Activated CD4-positive, alpha-beta T cell treated with anti-CD3 and anti-CD28 coated beads, Interleukin-10, Interleukin-2, amounts not matched to agents 100 ng/mL and 50 ng/mL, durations not matched to agents 16 hours and 8 hours (primary cell): ENCODE measurements at regions not wholly inside any gene's neighbourhood (a gene's known extent, or its start where the extent isn't known, plus 50 kb on each side); places are given as distances from the start of the nearest gene placed in this dataset.
"Not testable (repeated sequence)": the region's sequence is repeated elsewhere in the genome, so short reads cannot be mapped to it uniquely, and the experiment has no call there.

ENCODE experiments used
- DNase-seq: peaks from one replicate; pipeline ENCODE4 v3.0.0-alpha.2; 2020

DNA sequence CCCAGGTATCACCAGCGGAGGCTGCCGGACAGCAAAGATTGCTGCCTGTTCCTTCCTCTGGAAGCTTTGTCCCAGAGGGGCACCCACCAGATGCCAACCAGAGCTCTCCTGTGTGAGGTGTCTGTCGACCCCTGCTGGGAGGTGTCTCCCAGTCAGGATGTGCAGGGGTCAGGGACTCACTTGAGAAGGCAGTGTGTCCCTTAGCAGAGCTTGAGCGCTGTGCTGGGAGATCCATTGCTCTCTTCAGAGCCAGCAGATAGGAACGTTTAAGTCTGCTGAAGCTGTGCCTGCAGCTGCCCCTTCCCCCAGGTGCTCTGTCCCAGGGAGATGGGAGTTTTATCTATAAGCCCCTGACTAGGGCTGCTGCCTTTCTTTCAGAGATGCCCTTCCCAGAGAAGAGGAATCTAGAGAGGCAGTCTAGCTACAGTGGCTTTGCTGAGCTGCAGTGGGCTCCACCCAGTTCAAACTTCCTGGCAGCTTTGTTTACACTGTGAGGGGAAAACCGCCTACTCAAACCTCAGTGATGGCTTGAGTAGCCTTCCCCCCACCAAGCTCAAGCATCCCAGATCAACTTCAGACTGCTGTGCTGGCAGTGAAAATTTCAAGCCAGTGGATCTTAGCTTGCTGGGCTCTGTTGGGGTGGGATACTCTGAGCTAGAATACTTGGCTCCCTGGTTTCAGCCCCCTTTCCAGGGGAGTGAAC lies 253.7 kb downstream of the SPATA31A6 start:
- DNase-seq, result not testable (repeated sequence)

DNA sequence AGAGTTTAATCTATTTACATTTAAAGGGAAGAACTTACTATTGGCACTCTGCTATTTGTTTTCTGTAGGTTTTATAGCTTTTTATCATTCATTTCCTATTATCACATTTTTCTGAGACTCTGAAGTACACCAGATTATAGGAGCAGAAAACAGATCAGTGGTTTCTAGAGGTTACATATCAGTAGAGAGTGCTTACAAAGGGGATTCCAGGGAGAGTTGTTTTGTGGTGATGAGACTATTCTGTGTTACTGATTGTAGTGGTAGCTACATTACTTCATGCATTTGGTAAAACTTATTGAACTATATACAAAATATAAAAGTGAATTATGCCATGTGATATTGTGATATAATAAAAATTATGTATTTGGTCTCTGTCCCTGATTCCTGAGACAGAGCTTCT lies 259.2 kb downstream of the SPATA31A6 start:
- DNase-seq, result not testable (repeated sequence)

DNA sequence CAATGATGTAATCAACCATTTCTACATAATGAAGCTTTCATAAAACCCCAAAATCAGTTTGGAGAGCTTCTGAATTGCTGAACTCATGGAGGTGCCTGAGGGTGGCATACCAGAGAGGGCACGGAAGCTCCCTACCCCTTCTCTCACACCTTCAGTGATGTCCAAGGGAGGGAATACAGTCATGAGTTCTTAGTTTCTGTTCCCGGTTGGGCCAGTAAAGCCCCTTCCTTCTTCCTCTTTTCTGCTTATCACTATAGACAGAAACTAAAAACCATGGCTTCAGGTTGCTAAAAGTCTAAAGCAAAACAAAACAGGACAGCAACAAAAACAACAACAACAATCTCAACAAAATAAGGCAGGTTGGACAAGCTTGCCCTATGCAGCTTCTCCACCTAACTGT lies 260.0 kb downstream of the SPATA31A6 start:
- not testable (repeated sequence) for DNase-seq

DNA sequence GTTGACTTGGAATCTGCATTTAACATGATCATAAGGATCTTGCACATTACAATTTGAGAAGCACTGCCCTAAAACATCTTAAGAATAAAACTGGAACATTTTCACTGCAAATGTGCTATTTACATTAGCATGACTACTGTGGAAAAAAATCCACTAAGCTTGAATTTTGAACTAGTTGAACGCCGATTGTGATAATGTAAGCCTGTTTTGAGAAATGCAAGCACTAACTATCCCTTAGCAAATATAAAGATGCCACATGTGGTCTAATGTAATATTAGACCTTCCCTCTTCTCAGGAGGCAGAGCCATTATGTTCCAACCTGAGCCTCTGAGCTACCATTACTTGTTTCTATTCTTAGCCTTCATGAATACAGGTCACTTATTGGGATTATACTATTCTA lies 278.0 kb downstream of the SPATA31A6 start:
- DNase-seq, result not testable (repeated sequence)

DNA sequence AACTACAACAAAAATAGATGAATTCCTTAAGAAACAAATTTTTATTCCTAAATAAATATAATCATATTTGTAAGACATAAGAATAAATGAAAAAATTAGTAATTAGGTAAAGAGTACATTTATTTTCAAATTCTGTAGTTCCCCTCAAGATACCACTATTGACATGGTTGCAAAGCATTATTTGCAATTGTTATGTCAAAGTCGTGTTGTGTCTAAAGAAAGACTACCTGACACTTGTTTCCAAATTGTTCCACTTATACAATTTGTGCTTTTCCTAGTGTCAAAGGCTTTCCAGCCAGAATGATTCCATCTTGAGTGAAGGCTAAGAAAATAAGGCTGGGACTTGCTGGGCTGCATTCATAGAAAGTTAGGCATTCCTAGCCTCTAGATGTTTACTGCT lies 278.4 kb downstream of the SPATA31A6 start:
- not testable (repeated sequence) for DNase-seq

DNA sequence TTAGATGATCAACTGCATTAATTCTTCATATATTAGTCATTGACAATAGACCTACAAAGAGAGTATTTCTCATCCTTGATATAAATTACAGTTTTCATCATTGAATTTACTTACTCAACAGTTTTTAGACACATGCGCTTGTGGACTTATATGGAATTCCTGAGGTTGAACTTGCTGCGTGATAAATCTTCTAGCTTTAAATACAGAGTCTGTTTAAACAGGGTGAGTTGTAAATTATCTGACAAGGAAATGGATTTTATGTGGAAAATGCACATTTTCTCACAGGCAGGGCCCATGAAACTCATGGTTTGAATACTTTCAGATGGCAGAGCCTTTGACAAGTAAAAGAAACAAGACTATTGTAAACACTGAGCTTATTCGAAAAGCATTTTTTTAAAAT lies 280.5 kb downstream of the SPATA31A6 start:
- DNase-seq, result not testable (repeated sequence)

DNA sequence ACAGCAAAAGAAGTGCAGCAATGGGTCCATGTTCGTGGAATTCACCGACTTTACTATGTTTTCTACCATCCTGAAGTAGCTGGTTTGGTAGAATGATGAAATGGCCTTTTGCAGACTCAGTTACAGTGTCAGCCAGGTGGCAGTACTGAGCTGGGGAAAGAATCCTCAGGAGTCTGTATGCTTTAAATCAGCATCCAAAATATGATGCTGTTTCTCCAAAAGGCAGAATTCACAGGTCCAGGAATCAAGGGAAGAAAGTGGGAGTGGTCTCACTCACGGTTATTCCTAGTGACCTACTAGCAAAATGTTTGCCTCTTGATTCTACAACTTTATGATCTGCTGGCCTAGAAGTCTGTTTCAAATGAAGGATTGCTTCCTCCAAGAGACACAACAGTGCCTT lies 287.1 kb downstream of the SPATA31A6 start:
- peak; percentile 23 for DNase-seq

DNA sequence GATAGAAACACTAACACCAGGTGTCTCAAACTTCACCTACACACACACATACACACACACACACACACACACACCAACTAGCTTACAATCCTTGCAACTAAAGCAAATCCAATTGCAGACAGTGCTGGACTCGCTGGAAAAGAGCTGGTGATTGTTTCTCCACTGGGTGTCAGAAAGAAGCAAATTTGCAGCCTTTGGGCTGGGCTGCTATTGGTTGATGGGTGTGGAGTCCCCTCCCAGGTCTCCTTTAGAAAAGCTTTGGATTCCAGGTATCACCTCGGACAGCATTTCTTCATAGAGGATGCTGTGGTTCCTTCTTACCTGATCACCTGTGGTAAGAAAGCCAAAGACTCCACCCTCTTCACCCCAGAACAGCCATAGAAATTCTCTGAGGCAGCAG lies 307.5 kb downstream of the SPATA31A6 start:
- not testable (repeated sequence) for DNase-seq

DNA sequence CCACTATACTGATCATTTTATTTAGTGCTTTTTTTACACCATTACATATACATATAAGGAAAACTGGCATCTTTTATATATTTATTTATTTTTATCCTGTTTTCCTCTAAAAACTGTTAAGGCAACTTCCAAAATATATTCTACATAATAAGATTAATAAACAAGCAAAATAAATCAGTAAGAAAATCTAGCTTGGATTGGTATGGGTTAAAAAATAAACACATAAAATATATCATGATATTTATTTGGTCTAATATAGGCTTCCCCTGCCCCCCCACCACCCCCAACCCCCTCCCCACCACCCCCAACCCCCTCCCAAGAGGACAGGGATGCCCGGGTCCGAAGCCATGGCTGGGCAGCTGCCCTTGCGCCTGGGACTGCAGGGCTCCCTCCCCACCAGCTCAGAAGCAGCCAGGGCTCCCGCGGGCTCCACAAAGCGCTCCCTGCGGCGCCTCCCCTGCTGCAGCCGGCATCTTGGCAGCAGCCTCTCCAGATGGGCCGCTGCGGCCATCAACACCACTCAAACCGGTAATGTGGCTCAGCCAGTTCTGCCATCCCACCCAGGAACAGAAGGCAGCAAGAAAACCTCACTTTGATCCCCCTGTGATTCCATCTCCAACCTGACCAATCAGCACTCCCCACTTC lies 319.3 kb downstream of the SPATA31A6 start:
- DNase-seq, result not testable (repeated sequence)

DNA sequence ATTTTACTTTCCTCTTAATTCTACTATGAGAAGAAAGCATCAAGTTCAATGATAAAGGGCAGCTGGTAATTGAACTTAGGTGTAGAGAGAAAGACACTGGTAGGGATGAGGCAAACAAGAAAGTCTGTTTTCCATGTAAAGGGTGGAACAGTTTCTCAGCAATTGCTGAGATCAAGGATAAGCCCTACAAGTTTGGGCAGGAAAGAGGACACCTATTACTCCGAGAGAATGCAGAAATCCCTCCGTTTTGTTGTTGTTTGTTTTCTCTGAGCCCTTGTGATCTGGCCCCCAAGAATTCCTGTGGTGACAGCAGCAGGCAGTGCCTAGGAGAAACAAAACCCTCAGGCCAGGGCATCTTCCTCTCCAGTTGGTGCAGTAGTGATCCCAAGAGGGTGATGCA lies 324.7 kb downstream of the SPATA31A6 start:
- not testable (repeated sequence) for DNase-seq

DNA sequence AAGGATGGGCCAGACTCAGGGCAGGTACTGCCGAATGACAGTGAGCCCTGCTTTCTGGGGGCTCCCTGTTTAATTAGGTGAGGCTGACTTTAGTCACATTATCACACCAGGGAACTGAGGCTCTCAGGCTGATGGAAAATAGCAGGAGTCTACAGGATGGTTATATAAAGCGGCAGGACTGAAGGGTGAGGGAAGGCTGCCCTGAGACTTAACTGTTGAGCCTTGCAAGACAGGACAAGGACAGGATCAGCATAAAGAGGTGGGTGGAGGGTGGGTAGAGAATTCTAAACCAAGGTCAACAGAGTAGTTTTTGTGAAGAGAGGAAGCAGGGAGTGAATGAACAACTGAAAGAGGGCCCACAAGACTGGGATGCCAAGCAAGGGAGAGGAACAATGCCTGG lies 330.1 kb downstream of the SPATA31A6 start:
- DNase-seq, result not testable (repeated sequence)

DNA sequence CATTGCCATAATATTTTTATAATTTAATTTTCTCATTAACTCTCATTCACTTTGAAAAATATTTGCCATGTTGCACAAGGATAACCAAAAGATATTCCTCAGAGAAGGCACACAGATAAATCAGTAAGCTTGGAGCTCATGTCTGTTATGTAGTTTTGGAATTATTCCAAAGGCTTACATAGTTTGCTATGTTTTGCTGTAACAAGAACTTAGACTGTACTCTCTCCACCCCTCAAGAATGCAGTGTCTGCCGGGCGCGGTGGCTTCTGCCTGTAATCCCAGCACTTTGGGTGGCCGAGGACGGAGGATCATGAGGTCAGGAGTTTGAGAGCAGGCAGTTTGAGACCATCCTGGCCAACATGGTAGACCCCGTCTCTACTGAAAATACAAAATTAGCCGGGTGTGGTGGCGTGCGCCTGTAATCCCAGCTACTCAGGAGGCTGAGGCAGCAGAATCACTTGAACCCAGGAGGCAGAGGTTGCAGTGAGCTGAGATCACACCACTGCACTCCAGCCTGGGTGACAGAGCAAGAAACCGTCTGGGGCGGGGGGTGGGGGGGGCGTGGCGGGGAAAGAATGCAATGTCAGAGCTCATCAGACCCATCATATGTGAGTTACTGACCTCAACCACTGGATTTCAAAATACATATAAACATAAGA lies 351.0 kb downstream of the SPATA31A6 start:
- not testable (repeated sequence) for DNase-seq

DNA sequence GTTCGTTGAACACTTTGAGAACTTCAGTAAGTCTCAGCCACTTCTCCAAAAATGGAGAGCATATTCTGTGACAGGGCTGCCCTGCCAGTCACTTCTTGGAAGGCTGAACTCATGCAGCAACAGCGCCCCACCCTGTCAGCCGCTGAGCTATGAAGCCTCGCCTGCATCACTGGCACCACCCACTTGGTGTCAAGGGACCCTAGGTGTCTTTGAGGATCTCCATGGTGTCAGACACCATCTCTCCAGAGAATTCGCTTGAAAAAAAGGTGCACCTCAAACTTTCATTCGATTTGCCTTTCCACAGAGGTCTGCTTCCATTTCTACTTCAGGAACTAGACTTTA lies 351.5 kb downstream of the SPATA31A6 start:
- peak; percentile 71 for DNase-seq

DNA sequence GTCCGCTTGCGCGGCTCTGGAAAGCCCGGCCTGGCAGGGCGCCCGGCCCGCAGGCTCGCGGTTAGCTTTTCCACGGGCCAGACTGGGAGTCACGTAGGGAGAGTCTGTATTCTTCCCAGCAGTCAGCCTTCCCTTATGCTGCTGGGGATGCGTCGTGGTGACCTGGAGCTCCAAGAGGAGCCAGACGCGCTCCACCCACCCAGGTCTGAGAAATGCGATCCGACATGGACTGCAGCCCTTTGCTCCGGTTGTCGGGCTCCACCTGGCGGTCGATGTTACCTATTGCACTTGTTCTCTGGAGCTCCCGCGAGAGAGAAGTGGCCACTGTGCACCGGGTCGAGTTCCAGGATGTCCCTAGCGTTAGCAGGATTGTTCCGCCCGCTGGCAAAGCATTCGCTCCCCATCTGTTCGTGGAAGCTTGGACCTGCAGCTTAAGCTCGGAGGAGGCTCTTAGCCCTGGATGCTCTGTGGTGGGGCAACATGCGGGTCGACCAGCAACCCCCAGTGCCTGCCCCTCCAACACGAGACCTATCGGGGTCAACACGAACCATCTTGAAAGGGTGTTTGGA lies 367.4 kb downstream of the SPATA31A6 start:
- not testable (repeated sequence) for DNase-seq

DNA sequence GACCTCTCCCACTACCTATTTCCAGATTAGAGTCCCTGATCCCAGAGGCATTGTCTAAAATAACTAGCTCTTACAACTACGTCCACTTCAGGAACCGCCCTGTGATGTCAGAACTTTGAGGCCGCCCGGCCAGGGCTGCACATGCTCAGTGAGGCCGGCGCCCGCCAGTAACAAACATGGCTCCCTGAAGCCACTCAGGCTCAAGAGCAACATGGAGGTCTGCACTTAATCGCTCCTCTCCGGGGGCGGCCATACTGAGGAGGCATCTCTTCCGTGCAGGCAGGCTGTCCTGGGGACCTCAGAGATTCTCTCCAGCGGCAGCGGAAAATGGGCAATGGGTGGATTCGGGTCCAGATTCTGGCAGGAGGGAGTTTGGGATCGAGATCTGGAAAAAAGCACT lies 385.1 kb downstream of the SPATA31A6 start:
- not testable (repeated sequence) for DNase-seq

DNA sequence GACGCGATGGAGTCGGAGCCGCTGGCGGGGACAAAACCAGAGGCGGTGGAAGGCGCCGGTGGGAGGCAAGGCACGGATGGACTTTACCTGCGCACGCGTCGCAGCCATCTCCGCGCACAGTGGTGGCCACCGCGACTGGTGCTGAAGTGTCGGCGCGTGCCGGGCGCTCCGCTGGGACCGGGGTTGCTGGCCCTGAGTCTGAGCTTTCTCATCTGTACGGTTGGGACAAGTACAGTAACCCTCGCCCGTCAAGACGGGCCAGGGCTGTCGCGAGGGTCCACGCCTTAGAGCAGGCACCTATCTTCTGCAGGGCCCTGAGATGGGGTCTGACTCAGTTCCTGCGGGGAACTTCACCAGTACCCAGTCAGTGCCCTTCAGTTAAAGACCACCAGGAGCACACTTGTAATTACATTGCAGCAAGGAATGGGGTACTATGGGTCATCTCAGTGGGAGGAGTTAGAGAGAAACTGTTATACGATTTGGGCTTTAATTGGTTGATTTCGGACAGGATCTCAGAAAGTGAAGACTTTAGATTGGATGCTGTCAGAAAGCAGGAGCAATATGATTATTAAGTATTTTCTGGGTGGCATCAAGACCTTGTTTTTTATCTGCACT lies 385.6 kb downstream of the SPATA31A6 start:
- peak; percentile 5 for DNase-seq

DNA sequence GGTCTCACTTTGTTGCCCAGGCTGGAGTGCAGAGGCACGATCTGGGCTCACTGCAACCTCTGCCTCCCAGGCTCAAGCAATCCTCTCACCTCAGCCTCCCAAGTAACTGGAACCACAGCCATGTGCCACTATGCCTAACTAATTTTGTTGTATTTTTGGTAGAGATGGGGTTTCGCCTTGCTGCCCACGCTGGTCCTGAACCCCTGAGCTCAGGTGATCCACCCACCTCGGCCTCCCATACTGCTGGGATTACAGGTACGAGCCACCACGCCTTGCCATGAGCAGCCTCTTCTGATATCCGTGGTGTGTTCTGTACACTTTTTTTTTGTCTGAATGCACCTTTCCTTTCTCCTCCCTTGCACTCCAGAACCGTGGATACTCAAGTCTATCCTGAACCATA lies 394.4 kb downstream of the SPATA31A6 start:
- not testable (repeated sequence) for DNase-seq
